OCI-LY7 (cell line): ENCODE measurements at regions not wholly inside any gene's neighbourhood (a gene's known extent, or its start where the extent isn't known, plus 50 kb on each side); places are given as distances from the start of the nearest gene placed in this dataset.
"Not testable (repeated sequence)": the region's sequence is repeated elsewhere in the genome, so short reads cannot be mapped to it uniquely, and the experiment has no call there.

Experiments used
- EZH2phosphoT487 ChIP-seq: fragments of 200-600 bp; sonication (generic); IDR thresholded peaks from 2 replicates; pipeline ENCODE4 v1.6.1; 2018; ENCODE audit warnings: low read depth, borderline replicate concordance, mild to moderate bottlenecking, mixed run types, antibody characterized with exemption, low read length, moderate library complexity, mixed read lengths
- TF ChIP-seq, protein P1 (sequence below): fragments of 200-600 bp; sonication (generic); conservative IDR thresholded peaks from 2 replicates; pipeline ENCODE4 v1.5.1; 2014; ENCODE audit warnings: mild to moderate bottlenecking, antibody characterized with exemption, low read length, moderate library complexity, mixed read lengths

DNA sequence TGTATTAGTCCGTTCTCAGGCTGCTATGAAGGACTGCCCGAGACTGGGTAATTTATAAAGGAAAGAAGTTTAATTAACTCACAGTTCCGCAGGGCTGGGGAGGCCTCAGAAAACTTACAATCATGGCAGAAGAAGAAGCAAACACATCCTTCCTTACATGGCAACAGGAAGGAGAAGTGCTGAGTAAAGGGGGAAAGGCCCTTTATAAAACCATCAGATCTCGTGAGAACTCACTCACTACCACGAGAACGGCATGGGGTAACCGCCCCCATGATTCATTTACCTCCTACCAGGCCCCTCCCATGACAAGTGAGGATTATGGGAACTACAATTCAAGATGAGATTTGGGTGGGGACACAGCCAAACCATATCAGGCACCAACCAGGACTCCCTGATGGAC is 51.4 kb upstream of the PAX7 start:
- TF ChIP-seq, protein P1, sequence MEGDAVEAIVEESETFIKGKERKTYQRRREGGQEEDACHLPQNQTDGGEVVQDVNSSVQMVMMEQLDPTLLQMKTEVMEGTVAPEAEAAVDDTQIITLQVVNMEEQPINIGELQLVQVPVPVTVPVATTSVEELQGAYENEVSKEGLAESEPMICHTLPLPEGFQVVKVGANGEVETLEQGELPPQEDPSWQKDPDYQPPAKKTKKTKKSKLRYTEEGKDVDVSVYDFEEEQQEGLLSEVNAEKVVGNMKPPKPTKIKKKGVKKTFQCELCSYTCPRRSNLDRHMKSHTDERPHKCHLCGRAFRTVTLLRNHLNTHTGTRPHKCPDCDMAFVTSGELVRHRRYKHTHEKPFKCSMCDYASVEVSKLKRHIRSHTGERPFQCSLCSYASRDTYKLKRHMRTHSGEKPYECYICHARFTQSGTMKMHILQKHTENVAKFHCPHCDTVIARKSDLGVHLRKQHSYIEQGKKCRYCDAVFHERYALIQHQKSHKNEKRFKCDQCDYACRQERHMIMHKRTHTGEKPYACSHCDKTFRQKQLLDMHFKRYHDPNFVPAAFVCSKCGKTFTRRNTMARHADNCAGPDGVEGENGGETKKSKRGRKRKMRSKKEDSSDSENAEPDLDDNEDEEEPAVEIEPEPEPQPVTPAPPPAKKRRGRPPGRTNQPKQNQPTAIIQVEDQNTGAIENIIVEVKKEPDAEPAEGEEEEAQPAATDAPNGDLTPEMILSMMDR: not testable (repeated sequence)
- not testable (repeated sequence) for TF ChIP-seq EZH2phosphoT487
